HCT116 (cell line): ENCODE measurements at regions not wholly inside any gene's neighbourhood (a gene's known extent, or its start where the extent isn't known, plus 50 kb on each side); places are given as distances from the start of the nearest gene placed in this dataset.

ENCODE experiments used
- ATAC-seq: fragments of 200-7000 bp; cut with Tn5 transposase; 2 replicates; pipeline ENCODE4 v1.9.1; 2020; ENCODE audit warnings: mild to moderate bottlenecking, moderate library complexity
- BruUV-seq: library from RNA; stranded (reverse); fragments of 400-500 nt; replicated peaks from 2 replicates; lab custom pipeline; 2021; lab: Mats Ljungman, UMichigan
- CTCF ChIA-PET: fragments of 300-600 bp; sonication (Branson Sonifier 250); formaldehyde crosslinking; loops from one replicate; lab custom pipeline; 2021; ENCODE audit warnings: antibody characterized with exemption; lab: Charles Lee
- POLR2A ChIA-PET: fragments of 300-600, 350-600 bp; sonication (Branson Sonifier 250); formaldehyde crosslinking; loops from one replicate; lab custom pipeline; 2021; ENCODE audit warnings: antibody characterized with exemption; lab: Charles Lee
- RAD21 ChIA-PET, 2 experiments: fragments of 300-600 bp; sonication (Branson Sonifier 250); formaldehyde crosslinking; loops; one replicate each; lab custom pipeline; 2023; ENCODE audit warnings: low total read pairs in 2 of 2; ENCODE audit not compliant: uncharacterized antibody in 2 of 2, unreplicated experiment in 2 of 2, low non-redundant PET in 1 of 2; lab: Charles Lee
- DNase-seq: peaks from one replicate; pipeline ENCODE4 v3.0.0-alpha.2; 2010; ENCODE audit warnings: low read depth, low spot score
- H2AFZ ChIP-seq: fragments of 200-600 bp; shearing (Covaris generic), sonication (generic); 2 replicates; pipeline ENCODE4 v1.6.1; 2017; ENCODE audit warnings: low read depth, mixed run types, mixed read lengths, antibody characterized with exemption, low read length; ENCODE audit not compliant: poor library complexity, severe bottlenecking
- H3K27ac ChIP-seq: 2 replicates; pipeline ENCODE4 v1.5.1; 2012; ENCODE audit warnings: low read depth, low read length
- H3K27me3 ChIP-seq: fragments of 200-600 bp; sonication (generic); 2 replicates; pipeline ENCODE4 v1.6.1; 2016; ENCODE audit warnings: mixed run types, low read length, mixed read lengths; ENCODE audit not compliant: insufficient read depth
- H3K36me3 ChIP-seq, 2 experiments: fragments of 200-500 bp in 1 of 2; fragments of 200-600 bp in 1 of 2; sonication (Bioruptor generic) in 1 of 2; sonication (generic) in 1 of 2; 2 replicates each; pipeline versions ENCODE4 v1.5.1 to v1.6.1; 2014 to 2016; ENCODE audit warnings: low read length in 2 of 2, inconsistent platforms in 1 of 2, mixed read lengths in 1 of 2, mixed run types in 1 of 2; ENCODE audit not compliant: insufficient read depth in 2 of 2, control insufficient read depth in 1 of 2
- H3K4me1 ChIP-seq, 2 experiments: fragments of 200-600 bp in 1 of 2; sonication (generic) in 1 of 2; 2 replicates each; pipeline versions ENCODE4 v1.5.1 to v1.6.1; 2012 to 2017; ENCODE audit warnings: low read length in 2 of 2, inconsistent platforms in 1 of 2, mild to moderate bottlenecking in 1 of 2, mixed read lengths in 1 of 2, mixed run types in 1 of 2, moderate library complexity in 1 of 2; ENCODE audit not compliant: insufficient read depth in 2 of 2, control insufficient read depth in 1 of 2
- H3K4me2 ChIP-seq: fragments of 200-600 bp; sonication (generic); 2 replicates; pipeline ENCODE4 v1.6.1; 2017; ENCODE audit warnings: mixed run types, low read length, mixed read lengths
- H3K4me3 ChIP-seq, 2 experiments: fragments of 200-600 bp in 1 of 2; sonication (generic) in 1 of 2; replicated peaks in 1 of 2; 2 replicates each; pipeline ENCODE4 v1.5.1; 2011 to 2016; ENCODE audit warnings: low read length in 2 of 2, control low read depth in 1 of 2, low read depth in 1 of 2, mild to moderate bottlenecking in 1 of 2, mixed read lengths in 1 of 2, mixed run types in 1 of 2
- H3K79me2 ChIP-seq: fragments of 200-600 bp; sonication (generic); 2 replicates; pipeline ENCODE4 v1.6.1; 2017; ENCODE audit warnings: mild to moderate bottlenecking, mixed run types, low read length, moderate library complexity, mixed read lengths; ENCODE audit not compliant: insufficient read depth
- H3K9ac ChIP-seq: fragments of 200-600 bp; sonication (generic); 2 replicates; pipeline ENCODE4 v1.6.1; 2016; ENCODE audit warnings: low read length, mixed read lengths
- H3K9me2 ChIP-seq: fragments of 200-600 bp; sonication (generic), shearing (Covaris generic); 2 replicates; pipeline ENCODE4 v1.6.1; 2017; ENCODE audit warnings: mixed run types, mild to moderate bottlenecking, moderate library complexity; ENCODE audit not compliant: insufficient read depth
- H3K9me3 ChIP-seq, 2 experiments: fragments of 200-500 bp in 1 of 2; fragments of 200-600 bp in 1 of 2; sonication (Bioruptor generic) in 1 of 2; sonication (generic) in 1 of 2; 2 replicates each; pipeline ENCODE4 v1.6.1; 2014 to 2017; ENCODE audit warnings: low read length in 2 of 2, mixed read lengths in 2 of 2, inconsistent platforms in 1 of 2, low read depth in 1 of 2, mild to moderate bottlenecking in 1 of 2, mixed run types in 1 of 2, moderate library complexity in 1 of 2; ENCODE audit not compliant: control insufficient read depth in 1 of 2, insufficient read depth in 1 of 2
- H4K20me1 ChIP-seq: fragments of 200-600 bp; sonication (generic), shearing (Covaris generic); 2 replicates; pipeline ENCODE4 v1.6.1; 2017; ENCODE audit warnings: mixed run types, mild to moderate bottlenecking, moderate library complexity; ENCODE audit not compliant: insufficient read depth
- EZH2 ChIP-seq: fragments of 200-600 bp; sonication (generic); IDR thresholded peaks from 2 replicates; pipeline ENCODE4 v1.6.1; 2017; ENCODE audit warnings: antibody characterized with exemption, mixed run types
- JUND ChIP-seq: IDR thresholded peaks from 2 replicates; pipeline ENCODE4 v1.6.1; 2012
- SRF ChIP-seq: IDR thresholded peaks from 2 replicates; pipeline ENCODE4 v1.6.1; 2012; ENCODE audit warnings: low read depth
- YY1 ChIP-seq: IDR thresholded peaks from 2 replicates; pipeline ENCODE4 v1.6.1; 2011; ENCODE audit warnings: low read length, low read depth, moderate library complexity, mild to moderate bottlenecking; ENCODE audit not compliant: insufficient replicate concordance; ENCODE audit errors: extremely low read depth
- intact Hi-C: fragments of 100-400 bp; cut with micrococcal nuclease; formaldehyde crosslinking; loops from 2 replicates; pipeline ENCODE4 v1.10.0; 2022
- TF ChIP-seq, protein P1 (sequence below): IDR thresholded peaks from 2 replicates; pipeline ENCODE4 v1.6.1; 2012

DNA sequence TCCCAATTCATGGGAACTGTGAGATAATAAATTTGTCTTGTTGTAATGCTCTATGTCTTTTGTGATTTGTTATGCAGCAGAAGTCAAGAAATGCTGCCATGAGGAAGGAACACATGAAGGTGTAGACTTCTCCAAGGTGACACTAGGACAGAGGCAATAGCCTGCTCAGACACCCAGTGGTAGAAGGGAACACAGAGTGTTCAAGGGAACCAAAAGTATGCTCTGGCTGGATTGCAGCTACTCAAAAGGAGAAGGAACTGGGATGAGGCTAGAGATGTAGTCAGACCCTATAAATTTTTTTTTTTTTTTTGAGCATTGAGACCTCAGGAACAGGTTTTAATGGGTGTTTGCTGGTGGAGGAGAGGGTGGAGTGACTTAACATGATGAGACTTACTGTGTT, 232.5 kb downstream of the PARP8 start:
- BruUV-seq, result no TSS peak
- Histone ChIP-seq H3K4me1 (no peaks in the 10 kb centered on the region), H3K9me3 (no peaks in the 10 kb centered on the region), H3K27ac (no peak overlapping the region), H3K36me3 (no peaks in the 10 kb centered on the region), H3K9ac (no peak overlapping the region), H3K4me3 (no peak overlapping the region), H3K9me2 (no peaks in the 10 kb centered on the region), H3K4me2 (no peak overlapping the region), H3K27me3 (no peaks in the 10 kb centered on the region), H3K79me2 (no peaks in the 10 kb centered on the region), H2AFZ (no peak overlapping the region), H4K20me1 (no peaks in the 10 kb centered on the region)
- RAD21 ChIA-PET, result no interaction called here
- POLR2A ChIA-PET, result no interaction called here
- CTCF ChIA-PET, result no interaction called here
- intact Hi-C loops, result no loop called here
- TF ChIP-seq, protein P1, sequence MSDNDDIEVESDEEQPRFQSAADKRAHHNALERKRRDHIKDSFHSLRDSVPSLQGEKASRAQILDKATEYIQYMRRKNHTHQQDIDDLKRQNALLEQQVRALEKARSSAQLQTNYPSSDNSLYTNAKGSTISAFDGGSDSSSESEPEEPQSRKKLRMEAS, result no peak
- no peak for TF ChIP-seq EZH2
- no peak for TF ChIP-seq JUND
- TF ChIP-seq SRF, result no peak
- TF ChIP-seq YY1, result no peak
- ATAC-seq, result no peak
- DNase-seq, result no peak

DNA sequence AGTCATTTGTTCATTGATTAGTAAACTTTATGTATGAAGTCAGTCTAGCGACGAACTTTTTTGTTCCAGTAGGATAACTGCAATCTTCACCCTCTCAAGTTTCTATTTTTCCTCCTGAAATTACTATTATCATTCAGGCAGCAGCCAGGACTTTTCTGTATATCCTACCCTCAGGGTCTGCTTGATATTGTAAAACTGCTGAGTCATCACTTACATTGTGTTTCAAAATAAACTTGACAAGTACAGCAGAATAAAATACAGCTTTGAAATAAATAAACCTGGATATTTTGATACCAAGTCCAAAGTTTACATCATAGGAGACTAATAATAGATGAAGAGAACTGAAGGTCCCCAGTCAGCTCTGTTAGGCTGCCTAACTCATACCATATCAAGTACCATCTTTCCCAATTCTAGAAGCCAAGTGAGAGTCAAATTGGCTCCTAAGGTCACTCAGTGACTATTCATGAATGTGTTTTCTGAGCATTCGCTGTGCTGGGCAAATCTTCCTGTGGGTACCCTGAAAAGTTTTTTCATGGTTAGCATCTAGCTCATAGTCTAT, 234.6 kb downstream of the PARP8 start:
- Histone ChIP-seq H2AFZ (no peak overlapping the region), H3K27ac (no peak overlapping the region), H3K9me3 (no peaks in the 10 kb centered on the region), H3K9me2 (no peaks in the 10 kb centered on the region), H3K36me3 (no peaks in the 10 kb centered on the region), H3K4me3 (no peak overlapping the region), H3K79me2 (no peaks in the 10 kb centered on the region), H3K4me2 (no peak overlapping the region), H3K27me3 (no peaks in the 10 kb centered on the region), H4K20me1 (no peaks in the 10 kb centered on the region), H3K4me1 (no peaks in the 10 kb centered on the region), H3K9ac (no peak overlapping the region)
- ChIA-PET RAD21 (no interaction called here), CTCF (no interaction called here), POLR2A (no interaction called here)
- ATAC-seq (no peak), DNase-seq (no peak)
- intact Hi-C loops, result no loop called here
- no TSS peak for BruUV-seq
- TF ChIP-seq, protein P1, result no peak
